ENCODE measurements at regions not wholly inside any gene's neighbourhood (a gene's known extent, or its start where the extent isn't known, plus 50 kb on each side); places are given as distances from the start of the nearest gene placed in this dataset.
"Not testable (repeated sequence)": the region's sequence is repeated elsewhere in the genome, so short reads cannot be mapped to it uniquely, and the experiment has no call there.

DNA sequence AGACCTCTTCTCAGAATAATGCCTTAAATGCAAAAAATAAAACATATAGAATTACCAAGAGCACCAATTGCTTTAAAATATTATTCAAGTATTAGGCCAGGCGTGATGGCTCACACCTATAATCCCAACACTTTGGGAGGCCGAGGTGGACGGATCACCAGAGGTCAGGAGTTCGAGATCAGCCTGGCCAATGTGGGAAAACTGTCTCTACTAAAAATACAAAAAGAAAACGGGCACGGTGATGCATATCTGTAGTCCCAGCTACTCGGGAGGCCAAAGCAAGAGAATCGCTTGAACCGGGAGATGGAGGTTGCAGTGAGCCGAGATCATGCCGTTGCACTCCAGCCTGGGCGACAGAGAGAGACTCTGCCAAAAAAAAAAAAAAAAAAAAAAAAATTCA, 55.4 kb upstream of the RAB6C start:
- TF ChIP-seq, protein P1, sequence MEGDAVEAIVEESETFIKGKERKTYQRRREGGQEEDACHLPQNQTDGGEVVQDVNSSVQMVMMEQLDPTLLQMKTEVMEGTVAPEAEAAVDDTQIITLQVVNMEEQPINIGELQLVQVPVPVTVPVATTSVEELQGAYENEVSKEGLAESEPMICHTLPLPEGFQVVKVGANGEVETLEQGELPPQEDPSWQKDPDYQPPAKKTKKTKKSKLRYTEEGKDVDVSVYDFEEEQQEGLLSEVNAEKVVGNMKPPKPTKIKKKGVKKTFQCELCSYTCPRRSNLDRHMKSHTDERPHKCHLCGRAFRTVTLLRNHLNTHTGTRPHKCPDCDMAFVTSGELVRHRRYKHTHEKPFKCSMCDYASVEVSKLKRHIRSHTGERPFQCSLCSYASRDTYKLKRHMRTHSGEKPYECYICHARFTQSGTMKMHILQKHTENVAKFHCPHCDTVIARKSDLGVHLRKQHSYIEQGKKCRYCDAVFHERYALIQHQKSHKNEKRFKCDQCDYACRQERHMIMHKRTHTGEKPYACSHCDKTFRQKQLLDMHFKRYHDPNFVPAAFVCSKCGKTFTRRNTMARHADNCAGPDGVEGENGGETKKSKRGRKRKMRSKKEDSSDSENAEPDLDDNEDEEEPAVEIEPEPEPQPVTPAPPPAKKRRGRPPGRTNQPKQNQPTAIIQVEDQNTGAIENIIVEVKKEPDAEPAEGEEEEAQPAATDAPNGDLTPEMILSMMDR (IDR thresholded peaks at IDR 0.05; ENCODE audit: low read depth, low read length), result not testable (repeated sequence)
- TF ChIP-seq EZH2phosphoT487 (IDR thresholded peaks at IDR 0.05; ENCODE audit: low read depth), result not testable (repeated sequence)
